HT1080 (cell line): ENCODE measurements at regions not wholly inside any gene's neighbourhood (a gene's known extent, or its start where the extent isn't known, plus 50 kb on each side); places are given as distances from the start of the nearest gene placed in this dataset.
"Not testable (repeated sequence)": the region's sequence is repeated elsewhere in the genome, so short reads cannot be mapped to it uniquely, and the experiment has no call there.

ENCODE experiments used
- DNase-seq: peaks from one replicate; pipeline ENCODE4 v3.0.0-alpha.2; 2015; ENCODE audit warnings: low read depth

- no peak for DNase-seq
These were observed 245.0 kb downstream of the FOXD2 start for GRCh38 chr1:47682786-47683350.

GRCh38 chr1:47683401-47683800, 245.6 kb downstream of the FOXD2 start:
- DNase-seq, result no peak

DNA sequence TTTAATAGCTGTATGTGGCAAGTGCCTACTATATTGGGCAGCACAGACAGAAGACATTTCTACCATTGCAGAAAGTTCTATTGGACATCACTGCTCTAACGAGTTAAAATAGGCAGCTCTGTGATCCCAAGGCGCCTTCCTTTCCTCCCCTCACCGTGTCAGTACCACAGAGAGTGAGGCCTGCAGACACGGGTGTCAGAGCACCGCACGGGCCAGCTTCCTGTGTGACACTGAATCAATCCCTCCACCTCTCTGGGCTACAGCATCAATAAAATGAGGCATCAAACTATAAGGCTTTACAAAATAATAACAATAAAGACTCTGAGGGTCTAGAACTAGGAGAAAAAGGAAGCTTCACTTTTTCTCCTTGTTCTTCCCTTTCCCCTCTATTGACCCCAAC, 246.7 kb downstream of the FOXD2 start:
- DNase-seq, result no peak

- no peak for DNase-seq
These were observed 247.3 kb downstream of the FOXD2 start for GRCh38 chr1:47684964-47685762.

DNA sequence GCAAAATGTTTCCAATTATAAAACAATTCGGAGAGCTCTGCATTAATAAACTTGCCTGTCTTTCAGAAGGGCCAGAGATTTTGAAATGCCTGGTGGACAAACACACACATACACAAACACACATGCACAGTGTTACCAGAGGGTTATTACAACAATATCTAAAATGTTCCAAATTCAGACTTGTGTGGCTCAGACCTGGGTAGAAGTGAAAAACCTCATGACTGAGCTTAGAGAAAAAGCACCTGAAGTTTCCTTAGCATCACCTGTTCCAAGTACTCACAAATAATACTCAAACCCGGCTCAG, 247.9 kb downstream of the FOXD2 start:
- no peak for DNase-seq

- DNase-seq, result no peak
These were observed 249.1 kb downstream of the FOXD2 start for GRCh38 chr1:47686731-47687630.

- DNase-seq, result no peak
These were observed 250.0 kb downstream of the FOXD2 start for GRCh38 chr1:47687631-47688460.

DNA sequence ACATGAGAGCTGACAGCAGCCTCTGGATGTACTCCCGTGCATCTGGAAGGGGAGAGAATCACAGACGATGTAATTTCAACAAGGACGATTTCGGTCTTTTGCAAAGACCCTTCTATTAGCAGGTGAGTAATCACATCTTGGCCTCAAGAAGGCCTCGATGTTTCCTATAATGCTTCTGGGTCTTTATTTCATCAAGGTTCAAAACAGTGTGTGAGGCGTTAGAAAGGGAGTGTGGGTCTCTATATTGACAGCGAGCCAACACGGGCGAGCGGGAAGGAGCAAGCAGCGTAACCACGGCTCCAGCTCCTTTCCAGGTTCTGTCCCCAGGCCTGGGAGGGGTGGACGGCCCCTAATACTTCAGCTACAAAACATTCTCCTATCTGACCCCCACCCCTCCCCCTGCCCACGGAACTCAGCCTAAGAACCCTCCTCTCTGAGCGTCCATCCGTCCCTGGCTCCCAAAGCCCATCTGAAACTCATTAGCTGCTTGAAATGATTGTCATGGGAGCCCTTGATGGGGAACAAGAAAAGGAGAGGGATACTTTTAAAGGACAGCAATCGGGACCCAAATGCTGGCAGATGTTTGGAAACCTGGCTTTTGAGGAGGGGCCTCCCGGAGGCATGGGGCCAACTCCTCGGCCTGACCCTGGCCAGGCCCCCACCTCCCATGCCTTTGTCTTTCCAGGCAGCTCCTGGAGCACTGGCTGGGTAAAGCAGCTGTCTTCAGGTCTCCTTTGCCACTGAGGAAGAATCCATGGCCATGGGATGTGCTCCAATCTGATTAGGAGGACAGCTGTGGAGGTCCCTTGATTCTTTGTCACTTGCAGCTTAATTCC, 250.8 kb downstream of the FOXD2 start:
- no peak for DNase-seq

DNA sequence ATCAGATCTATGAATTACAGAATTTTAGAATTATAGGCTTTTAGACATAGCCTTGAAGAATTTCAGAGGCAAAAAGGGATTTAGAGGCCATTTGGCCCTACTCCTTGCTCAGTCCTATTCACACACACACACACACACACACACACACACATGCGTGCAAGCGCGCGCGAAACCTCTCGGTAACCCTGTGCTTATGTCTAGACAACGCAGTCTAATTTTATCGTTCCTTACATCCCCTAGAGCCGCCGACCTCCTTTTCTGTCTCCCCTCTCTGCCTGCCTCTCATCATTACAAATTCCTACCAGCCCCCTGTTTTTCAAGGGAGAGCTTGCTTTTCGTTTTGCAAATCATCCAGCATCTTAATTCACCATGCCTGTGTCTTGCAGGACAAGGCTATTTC, 252.1 kb downstream of the FOXD2 start:
- no peak for DNase-seq

DNA sequence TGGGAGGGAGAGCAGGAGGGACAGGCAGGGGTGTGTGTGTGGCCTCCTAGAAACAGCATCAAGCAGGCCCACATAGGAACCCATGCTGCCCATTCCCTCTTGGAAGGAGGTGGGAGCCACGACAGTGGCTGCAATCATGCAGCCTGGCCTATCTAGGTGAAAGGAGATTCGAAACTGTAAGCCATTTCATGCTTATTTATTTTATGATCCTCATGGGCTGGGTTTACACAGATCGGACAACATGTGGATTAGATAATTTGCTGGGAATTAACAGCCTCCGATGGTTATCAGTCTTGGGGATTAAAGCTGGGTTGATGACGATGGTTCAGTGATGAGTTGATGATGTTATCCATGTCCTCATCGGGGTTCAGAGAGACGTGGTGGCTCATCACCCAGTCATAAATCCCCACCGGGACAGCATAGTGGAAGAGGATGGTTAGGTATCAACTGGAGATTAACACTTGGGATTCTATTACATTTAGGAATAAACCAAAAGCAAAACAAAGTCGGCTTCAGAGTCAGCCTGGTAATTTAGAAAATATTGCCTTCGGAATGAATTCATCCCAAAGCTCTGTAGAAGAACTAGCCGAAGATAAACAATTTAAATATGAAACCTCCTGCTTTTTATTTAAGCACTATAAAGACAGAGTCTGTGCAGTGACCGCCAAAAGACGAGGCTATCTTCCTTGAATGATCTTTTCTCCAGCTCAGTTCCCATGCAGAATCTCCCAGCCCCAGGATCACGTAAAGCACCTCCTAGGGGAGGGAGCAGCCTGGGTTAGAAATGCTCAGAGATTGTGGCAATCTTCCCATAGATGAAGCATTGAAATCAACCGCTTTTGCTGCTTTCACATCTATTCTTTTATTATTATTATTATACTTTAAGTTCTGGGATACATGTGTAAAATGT, 252.8 kb downstream of the FOXD2 start:
- no peak for DNase-seq

DNA sequence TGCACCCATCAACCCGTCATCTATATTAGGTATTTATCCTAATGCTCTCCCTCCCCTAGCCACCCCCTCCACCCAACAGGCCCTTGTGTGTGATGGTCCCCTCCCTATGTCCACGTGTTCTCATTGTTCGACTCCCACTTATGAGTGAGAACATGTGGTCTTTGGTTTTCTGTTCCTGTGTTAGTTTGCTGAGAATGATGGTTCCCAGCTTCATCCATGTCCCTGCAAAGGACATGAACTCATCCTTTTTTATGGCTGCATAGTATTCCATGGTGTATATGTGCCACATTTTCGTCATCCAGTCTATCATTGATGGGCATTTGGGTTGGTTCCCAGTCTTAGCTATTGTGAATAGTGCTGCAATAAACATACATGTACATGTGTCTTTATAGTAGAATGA, 253.4 kb downstream of the FOXD2 start:
- DNase-seq, result not testable (repeated sequence)

DNA sequence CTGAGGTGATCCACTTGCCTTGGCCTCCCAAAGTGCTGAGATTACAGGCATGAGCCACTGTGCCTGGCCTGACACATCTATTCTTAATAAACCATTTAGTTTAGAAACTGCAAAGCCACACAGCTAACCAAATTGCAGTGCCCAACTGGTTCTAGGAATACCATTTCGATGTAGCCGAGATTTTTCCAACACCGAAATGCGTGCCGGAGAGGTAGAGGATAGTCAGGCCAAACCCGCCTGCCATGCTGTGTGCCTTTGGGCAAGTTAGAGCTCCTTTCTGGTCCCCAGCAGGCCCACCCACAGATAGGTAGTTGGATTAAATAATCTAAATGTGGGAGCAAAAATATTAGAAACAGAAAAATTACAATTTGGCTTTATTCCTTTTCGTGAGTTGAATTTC, 254.4 kb downstream of the FOXD2 start:
- no peak for DNase-seq

GRCh38 chr1:47693115-47693514, 255.3 kb downstream of the FOXD2 start:
- no peak for DNase-seq

- no peak for DNase-seq
These were observed 256.4 kb downstream of the FOXD2 start for GRCh38 chr1:47694011-47694890.

DNA sequence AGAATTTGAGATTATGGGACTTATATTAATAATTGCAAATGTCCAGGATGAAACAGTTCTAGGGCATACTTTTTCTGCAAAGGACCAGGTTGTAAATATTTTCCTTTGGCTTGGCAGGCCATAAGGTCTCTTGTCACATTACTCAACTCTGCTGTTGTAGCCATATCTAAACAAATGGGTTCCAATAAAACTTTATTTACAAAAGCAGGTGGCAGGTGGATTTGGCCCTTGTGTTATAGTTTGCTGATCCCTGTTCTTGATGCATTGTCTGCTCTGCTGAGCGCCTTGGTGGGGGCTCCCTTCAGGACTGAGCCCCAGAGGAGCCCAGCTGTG, 258.5 kb downstream of the FOXD2 start:
- no peak for DNase-seq

GRCh38 chr1:47696737-47697441, 259.0 kb downstream of the FOXD2 start:
- DNase-seq, result no peak

DNA sequence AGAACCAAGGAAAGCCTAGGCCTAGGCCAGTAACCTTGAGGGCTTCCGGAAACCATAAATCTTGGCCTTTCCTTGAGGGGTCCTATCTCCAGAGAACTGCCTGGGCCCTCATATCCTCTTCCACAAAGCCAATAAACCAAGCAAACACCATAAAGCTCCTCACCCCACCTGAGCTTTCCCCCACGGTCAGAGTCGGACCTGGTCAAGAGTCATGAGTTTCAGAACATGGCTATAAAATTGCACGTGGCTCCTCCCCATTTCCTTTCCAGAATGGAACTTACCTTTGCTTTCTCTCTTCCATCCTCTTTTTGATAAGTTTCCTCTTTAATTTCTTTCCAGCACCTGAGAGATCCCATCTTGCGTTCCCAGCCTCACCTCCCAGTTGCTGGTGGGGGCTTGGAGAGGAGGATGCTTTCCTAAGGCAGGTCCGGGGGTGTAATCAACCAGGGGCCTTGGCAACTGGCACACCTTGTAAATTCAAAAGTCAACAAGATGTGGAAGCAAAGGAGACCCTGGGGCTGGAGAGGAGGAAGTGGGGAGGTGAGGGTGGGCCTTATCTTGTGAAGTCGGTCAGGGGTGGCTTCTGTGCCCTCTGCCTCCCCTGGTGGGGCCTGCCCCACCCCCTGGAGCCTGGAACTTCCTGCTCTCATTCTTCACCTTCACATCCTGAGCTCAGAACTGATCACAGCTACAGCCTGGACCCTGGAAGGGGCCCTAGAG, 259.9 kb downstream of the FOXD2 start:
- DNase-seq, result no peak
